Caco-2 (cell line): ENCODE measurements at regions not wholly inside any gene's neighbourhood (a gene's known extent, or its start where the extent isn't known, plus 50 kb on each side); places are given as distances from the start of the nearest gene placed in this dataset.

Experiments
- BruUV-seq: library from RNA; stranded (reverse); fragments of 400-500 nt; replicated peaks from 2 replicates; lab custom pipeline; 2021; lab: Mats Ljungman, UMichigan
- CTCF ChIA-PET: fragments of 300-600 bp; sonication (Branson Sonifier 250); formaldehyde crosslinking; loops from one replicate; lab custom pipeline; 2022; ENCODE audit warnings: antibody characterized with exemption; lab: Charles Lee
- POLR2A ChIA-PET: fragments of 300-600 bp; sonication (Branson Sonifier 250); formaldehyde crosslinking; loops from one replicate; lab custom pipeline; 2022; ENCODE audit warnings: antibody characterized with exemption; lab: Charles Lee
- DNase-seq, 2 experiments: peaks; one replicate each; pipeline versions ENCODE4 v3.0.0 to v3.0.0-alpha.2; 2020 to 2022
- H3K27me3 ChIP-seq: replicated peaks from 2 replicates; pipeline ENCODE4 v1.6.0; 2011; ENCODE audit warnings: low read length; ENCODE audit not compliant: control insufficient read depth, insufficient read depth
- H3K36me3 ChIP-seq: 2 replicates; pipeline ENCODE4 v1.5.1; 2011; ENCODE audit warnings: low read length; ENCODE audit not compliant: control insufficient read depth, insufficient read depth
- H3K4me1 ChIP-seq: fragments of 250-450 bp; sonication (Bioruptor Pico); 2 replicates; pipeline ENCODE4 v1.5.1; 2020; ENCODE audit warnings: mild to moderate bottlenecking
- H3K4me3 ChIP-seq: 2 replicates; pipeline ENCODE4 v1.5.1; 2011; ENCODE audit warnings: low read depth, mild to moderate bottlenecking, control low read depth, low read length
- H3K9me3 ChIP-seq: fragments of 250-450 bp; sonication (Bioruptor Pico); 2 replicates; pipeline ENCODE4 v1.5.1; 2020; ENCODE audit warnings: mild to moderate bottlenecking, moderate library complexity
- H3K27ac Mint-ChIP-seq: one replicate; pipeline ENCODE4 v1.8.0; 2022; ENCODE audit warnings: mixed read lengths; ENCODE audit not compliant: unreplicated experiment
- H3K27me3 Mint-ChIP-seq: one replicate; pipeline ENCODE4 v1.8.0; 2022; ENCODE audit warnings: mixed read lengths; ENCODE audit not compliant: insufficient read depth, unreplicated experiment
- H3K36me3 Mint-ChIP-seq: one replicate; pipeline ENCODE4 v1.8.0; 2022; ENCODE audit warnings: mild to moderate bottlenecking, mixed read lengths; ENCODE audit not compliant: insufficient read depth, unreplicated experiment
- H3K4me1 Mint-ChIP-seq: one replicate; pipeline ENCODE4 v1.8.0; 2022; ENCODE audit warnings: low read depth, mixed read lengths; ENCODE audit not compliant: unreplicated experiment
- H3K4me3 Mint-ChIP-seq: one replicate; pipeline ENCODE4 v1.8.0; 2022; ENCODE audit warnings: mild to moderate bottlenecking, moderate library complexity, mixed read lengths; ENCODE audit not compliant: unreplicated experiment
- H3K9me3 Mint-ChIP-seq: one replicate; pipeline ENCODE4 v1.8.0; 2022; ENCODE audit warnings: mixed read lengths; ENCODE audit not compliant: unreplicated experiment
- intact Hi-C: fragments of 100-400 bp; cut with micrococcal nuclease; formaldehyde crosslinking; loops from one replicate; pipeline ENCODE4 v1.10.0; 2022; ENCODE audit not compliant: unreplicated experiment
- TF ChIP-seq, protein P1 (sequence below), 2 experiments: fragments of 200-600 bp in 1 of 2; IDR thresholded peaks; 1 replicate in 1 of 2; 2 replicates in 1 of 2; pipeline versions ENCODE4 v1.5.1 to v1.8.0; 2011 to 2022; ENCODE audit warnings: antibody characterized with exemption in 1 of 2, control low read depth in 1 of 2, inconsistent platforms in 1 of 2, low read depth in 1 of 2, low read length in 1 of 2, mild to moderate bottlenecking in 1 of 2, moderate library complexity in 1 of 2; ENCODE audit not compliant: insufficient read depth in 1 of 2, severe bottlenecking in 1 of 2, unreplicated experiment in 1 of 2

DNA sequence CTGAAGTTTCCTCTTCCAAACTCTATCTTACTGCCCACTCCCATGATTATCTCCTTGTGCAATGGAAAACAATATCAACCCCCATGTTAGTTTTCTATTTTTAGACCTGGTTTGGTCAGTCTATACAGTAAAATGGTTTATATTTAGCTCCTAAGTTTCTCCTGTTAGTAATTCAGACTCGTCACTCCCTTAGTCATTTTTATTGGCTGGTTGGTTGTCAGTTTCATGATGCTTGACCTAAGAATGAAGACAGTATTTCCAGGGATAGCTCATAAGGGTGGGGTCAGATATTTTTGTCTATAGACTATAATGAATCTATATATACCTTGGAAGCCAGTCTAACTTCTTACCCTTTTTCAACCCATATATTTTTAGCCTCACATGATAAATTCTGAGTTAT, 61.4 kb upstream of the NEUROD1 start:
- DNase-seq: no peak
- no peaks in the 10 kb centered on the region for H3K36me3 Mint-ChIP-seq
- Histone ChIP-seq H3K36me3 (no peaks in the 10 kb centered on the region), H3K9me3 (no peaks in the 10 kb centered on the region), H3K4me1 (no peaks in the 10 kb centered on the region), H3K4me3 (no peak overlapping the region), H3K27me3 (no peaks in the 10 kb centered on the region)
- no peak overlapping the region for H3K27ac Mint-ChIP-seq
- H3K4me3 Mint-ChIP-seq: no peak overlapping the region
- H3K4me1 Mint-ChIP-seq: no peaks in the 10 kb centered on the region
- TF ChIP-seq, protein P1, sequence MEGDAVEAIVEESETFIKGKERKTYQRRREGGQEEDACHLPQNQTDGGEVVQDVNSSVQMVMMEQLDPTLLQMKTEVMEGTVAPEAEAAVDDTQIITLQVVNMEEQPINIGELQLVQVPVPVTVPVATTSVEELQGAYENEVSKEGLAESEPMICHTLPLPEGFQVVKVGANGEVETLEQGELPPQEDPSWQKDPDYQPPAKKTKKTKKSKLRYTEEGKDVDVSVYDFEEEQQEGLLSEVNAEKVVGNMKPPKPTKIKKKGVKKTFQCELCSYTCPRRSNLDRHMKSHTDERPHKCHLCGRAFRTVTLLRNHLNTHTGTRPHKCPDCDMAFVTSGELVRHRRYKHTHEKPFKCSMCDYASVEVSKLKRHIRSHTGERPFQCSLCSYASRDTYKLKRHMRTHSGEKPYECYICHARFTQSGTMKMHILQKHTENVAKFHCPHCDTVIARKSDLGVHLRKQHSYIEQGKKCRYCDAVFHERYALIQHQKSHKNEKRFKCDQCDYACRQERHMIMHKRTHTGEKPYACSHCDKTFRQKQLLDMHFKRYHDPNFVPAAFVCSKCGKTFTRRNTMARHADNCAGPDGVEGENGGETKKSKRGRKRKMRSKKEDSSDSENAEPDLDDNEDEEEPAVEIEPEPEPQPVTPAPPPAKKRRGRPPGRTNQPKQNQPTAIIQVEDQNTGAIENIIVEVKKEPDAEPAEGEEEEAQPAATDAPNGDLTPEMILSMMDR (IDR thresholded peaks at IDR 0.05; ENCODE audit: insufficient read depth in 1 of 2, low read depth in 1 of 2, low read length in 1 of 2, severe bottlenecking in 1 of 2, unreplicated experiment in 1 of 2): no peak
- no peaks in the 10 kb centered on the region for H3K27me3 Mint-ChIP-seq
- no TSS peak for BruUV-seq
- intact Hi-C loops: loop anchor here (1.0 to 2.0 kb wide), 2 partner anchors 151 to 336 kb away; no protein-coding TSS in a partner anchor
- no peaks in the 10 kb centered on the region for H3K9me3 Mint-ChIP-seq
- POLR2A ChIA-PET: no interaction called here
- CTCF ChIA-PET: interaction anchor here (1.8 kb wide), 1 partner anchor 337 kb away, joined by 16 read pairs; no protein-coding TSS in a partner anchor

DNA sequence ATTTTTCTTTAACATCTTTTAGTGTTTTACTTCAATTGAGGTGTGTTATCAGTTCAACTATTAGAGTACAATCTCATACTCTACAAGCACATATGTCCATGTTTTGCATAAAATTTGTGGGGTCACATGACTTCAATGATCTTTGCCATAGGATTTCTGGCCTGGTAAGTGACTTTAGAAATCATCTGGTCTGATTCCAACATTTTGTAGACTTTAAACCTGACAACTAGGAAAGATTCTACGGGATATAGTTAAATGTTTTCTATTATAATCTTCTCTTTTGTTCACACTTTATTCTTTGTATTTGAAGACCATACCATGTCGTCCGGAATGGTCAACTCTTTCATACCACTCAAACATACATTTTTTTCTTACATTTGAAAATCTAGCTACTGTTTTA, 62.0 kb upstream of the NEUROD1 start:
- no peaks in the 10 kb centered on the region for H3K9me3 ChIP-seq
- H3K4me1 Mint-ChIP-seq: no peaks in the 10 kb centered on the region
- DNase-seq: no peak
- H3K4me1 ChIP-seq: no peaks in the 10 kb centered on the region
- H3K27ac Mint-ChIP-seq: no peak overlapping the region
- intact Hi-C loops: loop anchor here (1.0 to 2.0 kb wide), 2 partner anchors 150 to 335 kb away; no protein-coding TSS in a partner anchor
- ChIA-PET POLR2A (interaction anchor here (0.6 kb wide), 1 partner anchor 158 kb away, joined by 3 read pairs; no protein-coding TSS in a partner anchor), CTCF (interaction anchor here (0.8 to 1.8 kb wide), 5 partner anchors 48 to 336 kb away, joined by 3 to 16 read pairs (median 4); no protein-coding TSS in a partner anchor)
- H3K4me3 Mint-ChIP-seq: no peak overlapping the region
- no peaks in the 10 kb centered on the region for H3K27me3 ChIP-seq
- H3K36me3 Mint-ChIP-seq: no peaks in the 10 kb centered on the region
- TF ChIP-seq, protein P1 (IDR thresholded peaks at IDR 0.05; ENCODE audit: insufficient read depth in 1 of 2, low read depth in 1 of 2, low read length in 1 of 2, severe bottlenecking in 1 of 2, unreplicated experiment in 1 of 2): no peak
- no peak overlapping the region for H3K4me3 ChIP-seq
- H3K9me3 Mint-ChIP-seq: no peaks in the 10 kb centered on the region
- no TSS peak for BruUV-seq
- no peaks in the 10 kb centered on the region for H3K27me3 Mint-ChIP-seq
- H3K36me3 ChIP-seq: no peaks in the 10 kb centered on the region

DNA sequence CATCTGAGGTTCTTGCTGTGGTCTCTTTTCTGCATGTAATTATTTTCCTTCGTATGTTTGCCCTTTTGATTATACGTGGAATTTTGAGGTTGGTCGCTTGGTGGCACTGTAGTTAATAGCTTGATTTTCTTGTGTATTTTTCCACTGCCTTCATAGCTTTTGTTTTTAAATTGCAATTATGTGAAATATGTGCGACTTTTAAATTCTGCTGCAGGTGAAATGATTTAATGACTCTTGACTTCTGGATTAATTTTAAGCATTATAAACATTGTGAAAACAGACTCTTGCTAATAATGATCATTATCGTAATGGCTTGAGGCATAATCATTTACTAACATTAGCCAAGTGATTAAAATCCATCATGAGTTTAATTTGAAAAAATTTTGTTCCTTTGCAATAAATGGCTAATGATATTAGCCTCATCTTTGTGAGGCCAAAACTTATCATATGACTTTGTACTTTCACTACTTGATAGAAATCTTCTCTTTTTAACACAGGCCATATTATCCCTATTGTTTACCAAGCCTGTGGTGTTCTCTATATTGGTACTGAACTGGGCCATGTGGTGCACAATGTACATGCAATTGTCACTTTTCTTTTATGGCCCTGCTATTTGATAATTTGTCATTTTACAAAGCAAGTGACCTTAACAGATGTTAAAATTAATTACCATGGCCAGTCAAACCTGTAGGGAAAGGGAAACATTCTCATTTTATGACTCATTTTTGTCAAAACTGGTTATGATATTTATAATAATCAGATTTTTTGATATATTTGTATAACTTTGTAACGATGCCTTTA, 62.8 kb upstream of the NEUROD1 start:
- no peak overlapping the region for H3K4me3 Mint-ChIP-seq
- TF ChIP-seq, protein P1 (IDR thresholded peaks at IDR 0.05; ENCODE audit: insufficient read depth in 1 of 2, low read depth in 1 of 2, low read length in 1 of 2, severe bottlenecking in 1 of 2, unreplicated experiment in 1 of 2): peak; percentile 57 to 63
- no peaks in the 10 kb centered on the region for H3K36me3 ChIP-seq
- peak in 1 of 2 experiments; percentile 46 for DNase-seq
- H3K36me3 Mint-ChIP-seq: no peaks in the 10 kb centered on the region
- no peak overlapping the region for H3K27ac Mint-ChIP-seq
- H3K27me3 Mint-ChIP-seq: no peaks in the 10 kb centered on the region
- no peaks in the 10 kb centered on the region for H3K4me1 ChIP-seq
- intact Hi-C loops: loop anchor here (1.0 to 2.0 kb wide), 3 partner anchors 150 to 334 kb away; no protein-coding TSS in a partner anchor
- no peaks in the 10 kb centered on the region for H3K27me3 ChIP-seq
- no peaks in the 10 kb centered on the region for H3K9me3 ChIP-seq
- CTCF ChIA-PET: interaction anchor here (0.7 to 1.8 kb wide), 7 partner anchors 37 to 335 kb away, joined by 3 to 16 read pairs (median 4); no protein-coding TSS in a partner anchor
- no peaks in the 10 kb centered on the region for H3K4me1 Mint-ChIP-seq
- H3K4me3 ChIP-seq: no peak overlapping the region
- POLR2A ChIA-PET: interaction anchor here (0.6 kb wide), 2 partner anchors 42 to 157 kb away, joined by 3 read pairs; no protein-coding TSS in a partner anchor
- no TSS peak for BruUV-seq
- H3K9me3 Mint-ChIP-seq: no peaks in the 10 kb centered on the region
